AG10803 (cell line): ENCODE measurements at regions not wholly inside any gene's neighbourhood (a gene's known extent, or its start where the extent isn't known, plus 50 kb on each side); places are given as distances from the start of the nearest gene placed in this dataset.
A peak's percentile ranks its signal among the peaks of the same experiment; 100 is the strongest.
"Not testable (repeated sequence)": the region's sequence is repeated elsewhere in the genome, so short reads cannot be mapped to it uniquely, and the experiment has no call there.

ENCODE experiments used
- DNase-seq: peaks from one replicate; pipeline ENCODE4 v3.0.0; 2010; ENCODE audit warnings: low read depth
- H3K4me3 ChIP-seq: 2 replicates; pipeline ENCODE4 v1.5.1; 2011; ENCODE audit warnings: mild to moderate bottlenecking, low read length, control low read depth
- TF ChIP-seq, protein P1 (sequence below): conservative IDR thresholded peaks from 2 replicates; pipeline ENCODE4 v1.5.1; 2011; ENCODE audit warnings: mild to moderate bottlenecking, low read length, control low read depth, inconsistent platforms

DNA sequence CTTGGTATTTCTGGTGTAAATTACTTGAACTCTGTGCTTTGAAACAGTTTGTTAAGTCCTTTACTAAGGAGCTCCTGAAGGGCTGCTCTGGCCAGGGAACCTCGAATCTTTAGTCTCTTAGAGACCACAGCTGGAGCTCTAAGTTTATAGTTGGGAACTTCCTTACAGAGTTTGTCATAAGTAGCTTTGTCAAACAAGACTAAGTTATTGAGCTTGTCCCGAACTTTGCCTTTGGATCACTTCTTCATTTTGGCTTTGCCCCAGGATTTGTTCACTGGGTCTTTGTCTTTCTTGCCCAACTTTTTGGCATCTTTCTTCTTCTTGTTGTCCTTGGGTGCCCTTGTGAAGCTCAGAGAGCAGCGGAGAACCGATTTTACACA, 64.8 kb downstream of the FAM50B start:
- no peak overlapping the region for H3K4me3 ChIP-seq
- TF ChIP-seq, protein P1, sequence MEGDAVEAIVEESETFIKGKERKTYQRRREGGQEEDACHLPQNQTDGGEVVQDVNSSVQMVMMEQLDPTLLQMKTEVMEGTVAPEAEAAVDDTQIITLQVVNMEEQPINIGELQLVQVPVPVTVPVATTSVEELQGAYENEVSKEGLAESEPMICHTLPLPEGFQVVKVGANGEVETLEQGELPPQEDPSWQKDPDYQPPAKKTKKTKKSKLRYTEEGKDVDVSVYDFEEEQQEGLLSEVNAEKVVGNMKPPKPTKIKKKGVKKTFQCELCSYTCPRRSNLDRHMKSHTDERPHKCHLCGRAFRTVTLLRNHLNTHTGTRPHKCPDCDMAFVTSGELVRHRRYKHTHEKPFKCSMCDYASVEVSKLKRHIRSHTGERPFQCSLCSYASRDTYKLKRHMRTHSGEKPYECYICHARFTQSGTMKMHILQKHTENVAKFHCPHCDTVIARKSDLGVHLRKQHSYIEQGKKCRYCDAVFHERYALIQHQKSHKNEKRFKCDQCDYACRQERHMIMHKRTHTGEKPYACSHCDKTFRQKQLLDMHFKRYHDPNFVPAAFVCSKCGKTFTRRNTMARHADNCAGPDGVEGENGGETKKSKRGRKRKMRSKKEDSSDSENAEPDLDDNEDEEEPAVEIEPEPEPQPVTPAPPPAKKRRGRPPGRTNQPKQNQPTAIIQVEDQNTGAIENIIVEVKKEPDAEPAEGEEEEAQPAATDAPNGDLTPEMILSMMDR = no peak
- DNase-seq = no peak

DNA sequence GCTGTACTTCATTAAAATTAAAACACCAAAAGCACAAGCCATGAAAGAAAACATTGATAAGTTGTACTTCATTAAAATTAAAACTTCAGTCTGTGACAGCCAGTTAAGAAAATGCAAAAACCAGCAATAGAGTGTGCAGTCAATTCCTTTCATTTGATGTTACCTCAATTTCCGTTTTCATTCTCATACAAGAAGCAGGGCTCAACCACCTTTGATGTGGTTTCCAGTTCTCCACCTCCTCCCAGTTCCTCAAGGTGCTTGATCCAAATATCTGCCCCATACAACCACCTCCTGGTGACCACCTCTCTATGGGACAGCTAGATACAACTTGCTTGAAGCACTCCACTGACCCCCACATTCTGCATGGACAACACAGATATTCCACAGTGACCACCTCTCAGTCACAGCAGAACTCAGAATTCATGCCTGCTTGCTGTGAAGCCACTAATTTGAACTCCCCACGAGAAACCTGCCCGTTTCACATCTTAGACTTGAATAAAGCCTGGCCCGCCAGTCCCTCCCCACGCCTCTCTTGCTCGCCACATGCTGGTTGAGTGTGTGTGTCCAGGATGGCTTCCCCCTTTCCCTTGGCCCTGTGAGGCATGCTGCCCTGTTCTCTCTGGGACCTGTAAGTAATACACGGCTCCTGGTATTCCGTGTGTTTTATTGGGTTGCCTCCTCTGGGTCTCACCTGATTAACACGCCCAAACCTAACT, 66.1 kb downstream of the FAM50B start:
- TF ChIP-seq, protein P1 = no peak
- no peak overlapping the region for H3K4me3 ChIP-seq
- DNase-seq = no peak

DNA sequence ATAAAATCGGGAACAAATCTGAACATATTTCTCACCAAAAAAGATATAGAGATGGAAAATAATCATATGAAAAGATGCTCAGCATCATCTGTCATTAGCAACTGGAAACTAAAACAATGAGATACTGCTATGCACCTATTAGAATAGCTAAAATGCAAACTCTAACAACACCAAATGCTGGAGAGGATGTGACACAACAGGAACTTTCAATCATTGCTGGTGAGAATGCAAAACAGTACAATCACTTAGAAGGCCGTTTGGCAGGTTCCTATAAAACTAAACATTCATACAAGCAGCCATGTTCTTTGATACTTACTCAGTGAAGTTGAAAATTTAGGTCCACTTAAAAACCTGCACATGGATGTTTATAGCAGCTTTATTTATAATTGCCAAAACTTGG, 67.0 kb downstream of the FAM50B start:
- DNase-seq = no peak
- TF ChIP-seq, protein P1 = no peak
- no peak overlapping the region for H3K4me3 ChIP-seq

DNA sequence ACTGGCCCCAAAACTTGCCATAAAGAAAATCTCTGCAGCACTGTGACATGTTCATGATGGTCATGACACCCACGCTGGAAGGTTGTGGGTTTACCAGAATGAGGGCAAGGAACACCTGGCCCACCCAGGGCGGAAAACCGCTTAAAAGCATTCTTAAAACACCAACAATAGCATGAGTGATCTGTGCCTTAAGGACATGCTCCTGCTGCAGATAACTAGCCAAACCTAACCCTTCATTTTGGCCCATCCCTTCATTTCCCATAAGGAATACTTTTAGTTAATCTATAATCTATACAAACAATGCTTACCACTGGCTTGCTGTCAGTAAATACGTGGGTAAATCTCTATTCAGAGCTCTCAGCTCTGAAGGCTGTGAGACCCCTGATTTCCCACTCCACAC, 67.6 kb downstream of the FAM50B start:
- DNase-seq = not testable (repeated sequence)

DNA sequence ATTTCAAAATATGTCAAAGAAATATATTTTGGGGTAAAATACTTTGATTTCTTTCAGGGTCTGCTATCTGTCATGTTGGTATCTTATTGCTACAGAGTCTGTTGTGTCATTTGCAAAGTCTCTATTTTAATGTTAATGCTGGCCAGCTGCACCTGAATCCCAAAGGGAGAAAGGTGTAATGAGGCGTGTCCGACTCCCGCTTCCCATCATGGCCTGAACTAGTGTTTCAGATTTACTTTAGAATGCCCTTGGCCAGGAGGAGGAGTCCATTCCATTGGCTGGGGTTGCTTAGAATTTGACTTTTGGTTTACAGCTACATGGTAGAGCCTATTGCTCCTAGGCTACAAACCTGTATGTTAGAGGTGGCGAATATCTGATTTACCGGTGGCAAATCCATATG, 69.3 kb downstream of the FAM50B start:
- DNase-seq = no peak
- TF ChIP-seq, protein P1 = no peak
- no peak overlapping the region for H3K4me3 ChIP-seq

More for the DNA sequence above, 67.6 kb downstream of the FAM50B start:
- H3K4me3 ChIP-seq = not testable (repeated sequence)

DNA sequence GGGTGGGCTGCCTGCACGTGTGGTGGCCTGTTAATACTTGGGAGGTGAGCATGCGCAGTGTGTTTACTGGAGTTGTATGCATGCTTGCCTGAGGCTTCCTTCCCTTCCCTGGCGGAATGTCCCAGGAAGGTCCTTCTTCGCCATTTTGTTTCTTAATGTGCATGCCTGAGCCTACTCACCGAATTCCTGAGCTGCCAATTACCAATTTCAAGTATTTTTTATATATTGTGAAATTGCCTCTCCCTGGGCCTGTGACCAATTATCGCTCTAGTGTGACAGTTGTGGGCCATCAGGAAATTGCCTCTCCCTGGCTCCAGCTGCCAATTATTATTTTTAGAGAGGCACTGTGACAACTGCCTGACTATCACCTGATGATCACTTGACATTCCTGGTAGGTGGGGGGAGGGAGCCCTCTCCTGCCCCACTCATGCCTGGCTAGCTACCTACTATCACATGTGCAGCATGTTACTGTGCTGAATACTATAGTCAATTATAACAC, 70.0 kb downstream of the FAM50B start:
- peak; percentile 96 for DNase-seq
- H3K4me3 ChIP-seq = no peak overlapping the region
- TF ChIP-seq, protein P1 = no peak

DNA sequence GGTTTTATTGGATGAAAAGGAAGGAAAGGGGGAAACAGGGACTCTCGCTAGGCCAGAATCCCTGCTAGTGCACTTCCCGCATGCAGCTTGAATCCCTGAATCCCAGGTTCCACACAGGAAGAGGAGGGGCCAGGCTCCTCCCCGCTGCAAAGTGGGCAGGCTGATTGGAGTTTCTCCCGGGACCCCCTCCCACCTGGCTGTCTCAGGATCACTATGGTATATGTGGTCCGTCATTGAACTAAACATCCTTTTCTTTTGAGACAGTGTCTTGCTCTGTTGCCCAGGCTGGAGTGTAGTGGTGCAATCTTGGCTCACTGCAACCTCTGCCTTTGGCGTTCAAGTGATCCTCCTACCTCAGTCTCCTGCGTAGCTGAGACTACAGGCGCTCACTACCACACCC, 70.7 kb downstream of the FAM50B start:
- TF ChIP-seq, protein P1 = no peak
- no peak overlapping the region for H3K4me3 ChIP-seq
- DNase-seq = no peak
